Stimulated activated CD8-positive, alpha-beta memory T cell treated with anti-CD3 and anti-CD28 coated beads, Interleukin-15, amount 100 ng/mL, for 24 hours (primary cell): ENCODE measurements at regions not wholly inside any gene's neighbourhood (a gene's known extent, or its start where the extent isn't known, plus 50 kb on each side); places are given as distances from the start of the nearest gene placed in this dataset.
"Not testable (repeated sequence)": the region's sequence is repeated elsewhere in the genome, so short reads cannot be mapped to it uniquely, and the experiment has no call there.

Experiments
- DNase-seq: peaks from one replicate; pipeline ENCODE4 v3.0.0-alpha.2; 2020; ENCODE audit warnings: low read depth

- no peak for DNase-seq
Observed at GRCh38 chr18:40357536-40357935, 1597.5 kb upstream of the PIK3C3 start.

- DNase-seq, result no peak
Observed at GRCh38 chr18:40356168-40356567, 1598.9 kb upstream of the PIK3C3 start.

GRCh38 chr18:40355726-40356125 is 1599.3 kb upstream of the PIK3C3 start:
- DNase-seq, result no peak

- DNase-seq, result no peak
Observed at GRCh38 chr18:40348196-40348595, 1606.8 kb upstream of the PIK3C3 start.

DNA sequence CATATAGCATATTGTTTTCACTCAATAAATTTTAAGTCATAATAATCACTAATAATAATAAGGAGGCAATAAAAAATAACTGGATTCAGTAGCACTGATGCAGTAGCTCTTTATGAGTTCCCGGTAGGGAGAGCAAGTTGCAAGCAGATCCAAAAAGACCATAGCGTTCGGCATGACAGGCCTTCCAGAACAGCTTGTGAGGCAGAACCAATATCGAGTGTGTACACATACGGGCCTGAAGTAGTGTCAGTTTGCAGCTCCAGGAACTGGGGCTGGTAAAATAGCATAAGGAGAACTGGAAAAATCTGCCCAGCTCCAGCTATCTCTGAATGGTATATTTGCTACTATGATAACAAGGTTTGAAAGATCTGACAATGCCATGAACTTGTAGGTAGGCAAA is 1607.8 kb upstream of the PIK3C3 start:
- DNase-seq, result no peak

DNA sequence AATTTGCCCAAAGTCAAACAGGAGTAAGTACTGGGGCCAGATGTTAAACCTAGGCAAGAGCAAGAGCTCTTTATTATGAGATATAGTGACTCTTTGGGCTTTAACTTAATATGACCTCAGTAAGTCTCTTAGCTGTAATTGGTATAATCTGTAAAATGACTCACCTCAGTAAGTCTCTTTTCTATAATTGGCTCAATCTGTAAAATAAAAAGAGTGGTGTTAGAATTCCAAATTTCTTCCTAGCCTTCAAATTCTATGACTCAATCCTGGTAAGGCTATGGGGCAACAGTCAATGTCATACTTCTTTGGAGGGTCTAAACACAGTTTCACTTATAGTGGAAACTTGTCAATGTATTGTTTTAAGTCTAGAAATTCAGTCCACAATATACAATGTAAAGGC is 1608.9 kb upstream of the PIK3C3 start:
- no peak for DNase-seq

DNA sequence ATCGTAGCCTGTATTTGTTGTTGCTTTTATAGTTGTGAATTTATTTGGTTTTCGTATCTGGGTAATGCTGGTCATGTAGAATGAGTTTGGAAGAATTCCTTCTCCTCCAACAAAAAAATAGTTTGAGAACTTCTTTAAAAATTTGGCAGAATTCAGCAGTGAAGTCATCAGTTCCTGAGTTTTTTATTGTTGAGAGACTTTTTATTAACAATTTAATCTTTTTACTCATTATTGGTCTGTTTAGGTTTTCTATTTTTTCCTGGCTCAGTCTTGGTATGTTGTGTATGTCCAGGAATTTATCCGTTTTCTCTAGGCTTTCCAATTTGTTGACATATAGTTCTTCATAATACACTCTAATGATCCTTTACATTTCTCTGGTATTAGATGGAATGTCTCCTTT is 1613.3 kb upstream of the PIK3C3 start:
- no peak for DNase-seq

GRCh38 chr18:40338284-40338683 is 1616.8 kb upstream of the PIK3C3 start:
- DNase-seq, result no peak

- no peak for DNase-seq
Observed at GRCh38 chr18:40326985-40327384, 1628.0 kb upstream of the PIK3C3 start.

DNA sequence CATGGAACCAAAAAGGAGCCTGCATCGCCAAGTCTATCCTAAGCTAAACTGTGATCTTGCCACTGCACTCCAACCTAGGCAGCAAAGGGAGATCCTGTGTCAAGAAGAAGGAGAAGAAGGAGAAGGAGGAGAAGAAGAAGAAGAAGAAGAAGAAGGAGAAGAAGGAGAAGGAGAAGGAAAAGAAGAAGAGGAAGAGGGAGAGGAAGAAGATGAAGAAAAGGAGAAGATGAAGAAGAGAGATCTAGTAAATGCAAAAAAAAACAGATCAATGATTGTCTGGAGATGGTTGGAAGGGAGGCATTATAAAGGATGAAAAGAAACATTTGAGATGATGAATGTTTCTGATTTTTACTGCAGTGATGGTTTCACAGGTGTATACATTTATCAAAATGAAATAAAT is 1629.0 kb upstream of the PIK3C3 start:
- DNase-seq, result no peak

DNA sequence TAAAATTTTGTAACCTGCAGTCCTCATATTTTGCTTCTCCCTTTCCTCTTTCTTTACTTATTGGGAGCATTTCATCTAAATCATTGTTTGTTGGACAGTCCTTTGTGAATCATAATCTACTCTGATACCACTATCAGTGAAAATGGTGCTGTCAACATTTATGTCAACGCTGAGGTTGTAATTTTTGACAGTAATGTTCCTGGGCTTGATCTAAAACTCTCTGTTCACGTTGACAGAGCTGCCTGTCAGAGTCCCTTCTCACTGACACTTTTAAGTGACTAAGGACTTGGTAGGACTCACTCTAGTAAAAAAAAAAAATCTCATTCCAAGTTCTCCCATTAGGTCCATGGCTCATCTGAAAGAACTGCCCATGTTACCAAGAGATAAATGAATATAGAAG is 1640.8 kb upstream of the PIK3C3 start:
- no peak for DNase-seq

GRCh38 chr18:40313030-40313642 is 1641.9 kb upstream of the PIK3C3 start:
- DNase-seq, result no peak

- no peak for DNase-seq
Observed at GRCh38 chr18:40307627-40308026, 1647.4 kb upstream of the PIK3C3 start.

- no peak for DNase-seq
Observed at GRCh38 chr18:40296717-40297413, 1658.2 kb upstream of the PIK3C3 start.

- DNase-seq, result no peak
Observed at GRCh38 chr18:40292985-40293710, 1661.9 kb upstream of the PIK3C3 start.

DNA sequence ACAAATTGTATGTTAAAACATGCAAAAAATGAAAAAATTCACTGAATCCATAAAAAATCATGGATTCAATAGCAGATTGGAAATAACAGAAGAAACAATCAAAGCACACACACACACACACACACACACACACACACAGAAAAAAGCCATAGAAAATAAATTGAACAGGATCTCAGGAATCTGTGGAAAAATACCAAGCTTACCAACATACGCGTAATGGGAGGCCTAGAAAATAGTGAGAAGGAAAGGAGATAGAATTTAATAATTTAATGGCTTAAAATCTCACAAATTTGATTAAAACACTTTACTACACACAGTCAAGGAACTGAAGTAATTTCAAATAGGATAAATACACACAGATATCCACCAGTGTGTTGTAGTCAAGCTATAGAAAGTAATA is 1671.5 kb upstream of the PIK3C3 start:
- no peak for DNase-seq

DNA sequence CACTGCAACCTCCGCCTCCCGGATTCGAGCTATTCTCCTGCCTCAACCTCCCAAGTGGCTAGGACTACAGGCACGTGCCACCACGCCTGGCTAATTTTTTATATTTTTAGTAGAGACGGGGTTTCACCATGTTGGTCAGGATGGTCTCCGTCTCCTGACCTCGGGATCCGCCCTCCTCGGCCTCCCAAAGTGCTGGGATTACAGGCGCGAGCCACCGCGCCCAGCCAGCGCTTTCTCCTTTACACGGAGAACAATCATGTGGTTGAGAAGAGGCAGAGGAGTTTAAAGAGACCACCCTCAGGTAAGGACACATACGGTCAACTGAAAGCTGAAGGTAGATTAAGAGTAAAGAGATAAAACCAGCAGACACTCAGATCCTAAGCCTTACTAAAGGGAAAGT is 1673.7 kb upstream of the PIK3C3 start:
- not testable (repeated sequence) for DNase-seq

DNA sequence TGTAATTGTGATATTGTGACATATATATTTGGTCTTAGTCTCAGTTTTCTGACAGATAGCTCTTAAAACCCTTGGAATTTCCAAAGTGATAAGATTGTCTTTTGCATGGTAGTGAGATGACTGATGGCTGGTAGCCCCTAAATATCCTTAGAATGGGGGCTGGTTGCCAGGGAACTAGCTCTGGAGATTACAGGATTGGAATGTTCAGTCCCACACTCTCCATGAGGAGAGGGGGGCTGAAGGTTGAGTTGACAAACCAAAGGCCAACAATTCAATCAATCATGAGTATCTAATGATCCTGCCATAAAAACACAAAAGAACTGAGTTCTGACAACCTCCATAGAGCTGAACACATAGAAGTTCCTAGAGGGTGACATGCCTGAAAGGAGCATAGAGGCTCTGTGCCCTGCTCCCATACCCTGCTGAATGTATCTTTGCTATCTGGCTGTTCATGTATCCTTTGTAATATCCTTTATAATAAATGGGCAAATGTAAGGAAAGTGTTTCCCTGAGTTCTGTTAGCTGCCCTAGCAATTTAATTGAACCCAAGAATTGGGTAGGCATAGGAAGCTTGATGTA is 1680.3 kb upstream of the PIK3C3 start:
- no peak for DNase-seq

- DNase-seq, result no peak
Observed at GRCh38 chr18:40272630-40273231, 1682.3 kb upstream of the PIK3C3 start.

DNA sequence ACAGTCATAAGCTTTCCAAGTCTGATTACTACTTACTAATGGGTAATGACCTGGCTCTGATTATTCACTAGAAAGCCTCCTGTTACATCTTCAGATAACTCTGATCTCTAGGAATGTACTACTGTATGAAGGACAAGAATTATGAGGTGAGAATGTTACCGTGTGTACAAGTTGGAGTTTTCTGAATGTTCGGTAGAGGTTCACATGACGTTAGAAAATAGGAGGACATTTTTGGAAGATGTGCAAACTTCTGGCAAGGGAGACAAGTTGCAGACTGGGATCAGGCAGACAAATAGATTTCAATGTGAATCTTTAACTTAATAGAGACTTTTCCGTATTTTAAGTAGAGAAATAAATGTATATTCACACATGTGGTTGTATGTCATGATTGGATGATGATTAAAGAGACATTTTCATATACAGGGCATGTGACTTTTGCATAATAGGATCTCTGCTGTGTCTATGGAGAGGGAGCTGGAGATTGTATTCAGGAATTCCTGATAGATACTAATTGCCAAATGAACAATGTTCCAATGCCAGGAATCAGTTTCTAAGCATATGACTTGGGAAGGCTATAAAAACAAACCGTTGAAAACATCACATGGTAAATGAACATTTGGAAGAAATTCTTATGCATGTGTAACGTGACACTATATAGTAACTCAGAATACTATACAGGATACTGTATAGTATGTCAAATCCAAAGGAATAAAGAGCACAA is 1695.8 kb upstream of the PIK3C3 start:
- no peak for DNase-seq

DNA sequence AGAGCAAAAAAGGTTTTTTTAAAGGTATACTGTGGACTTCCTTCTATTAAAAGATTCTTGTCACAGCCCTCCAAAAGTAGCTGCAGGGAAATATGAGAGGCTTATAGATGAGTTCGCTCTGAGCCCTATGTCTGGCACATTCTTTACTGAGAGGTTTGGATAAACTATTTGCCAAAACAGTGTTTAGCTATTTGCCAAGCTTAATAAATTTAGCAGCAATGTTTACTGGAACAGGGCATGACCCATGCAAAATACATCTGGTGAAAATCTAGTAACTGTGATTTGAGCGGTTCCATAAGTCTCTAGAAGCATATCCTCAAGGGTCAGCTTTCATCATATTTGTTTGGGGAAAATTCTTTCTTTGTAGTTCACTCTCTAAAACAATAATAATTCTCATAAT is 1696.7 kb upstream of the PIK3C3 start:
- DNase-seq, result no peak

DNA sequence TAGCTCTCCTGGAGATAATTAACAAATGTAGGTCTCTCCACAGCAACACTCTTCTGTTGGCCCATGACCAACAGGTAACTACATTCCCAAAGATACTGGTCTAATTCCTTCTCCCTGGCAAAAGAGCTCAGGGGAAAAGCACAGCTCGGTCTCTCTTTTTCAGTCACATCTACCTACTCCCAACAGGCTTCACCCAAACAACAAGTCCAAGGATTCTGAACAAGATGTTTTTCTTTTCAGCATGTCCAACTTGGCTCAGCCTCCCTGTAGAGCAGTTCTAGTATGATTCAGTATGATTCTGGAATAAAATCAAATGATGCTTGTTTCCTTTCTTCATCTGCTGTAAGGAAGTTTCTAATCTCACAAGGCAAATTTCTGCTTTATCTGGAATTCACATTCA is 1704.8 kb upstream of the PIK3C3 start:
- no peak for DNase-seq
